ENCODE measurements at regions not wholly inside any gene's neighbourhood (a gene's known extent, or its start where the extent isn't known, plus 50 kb on each side); places are given as distances from the start of the nearest gene placed in this dataset.

DNA sequence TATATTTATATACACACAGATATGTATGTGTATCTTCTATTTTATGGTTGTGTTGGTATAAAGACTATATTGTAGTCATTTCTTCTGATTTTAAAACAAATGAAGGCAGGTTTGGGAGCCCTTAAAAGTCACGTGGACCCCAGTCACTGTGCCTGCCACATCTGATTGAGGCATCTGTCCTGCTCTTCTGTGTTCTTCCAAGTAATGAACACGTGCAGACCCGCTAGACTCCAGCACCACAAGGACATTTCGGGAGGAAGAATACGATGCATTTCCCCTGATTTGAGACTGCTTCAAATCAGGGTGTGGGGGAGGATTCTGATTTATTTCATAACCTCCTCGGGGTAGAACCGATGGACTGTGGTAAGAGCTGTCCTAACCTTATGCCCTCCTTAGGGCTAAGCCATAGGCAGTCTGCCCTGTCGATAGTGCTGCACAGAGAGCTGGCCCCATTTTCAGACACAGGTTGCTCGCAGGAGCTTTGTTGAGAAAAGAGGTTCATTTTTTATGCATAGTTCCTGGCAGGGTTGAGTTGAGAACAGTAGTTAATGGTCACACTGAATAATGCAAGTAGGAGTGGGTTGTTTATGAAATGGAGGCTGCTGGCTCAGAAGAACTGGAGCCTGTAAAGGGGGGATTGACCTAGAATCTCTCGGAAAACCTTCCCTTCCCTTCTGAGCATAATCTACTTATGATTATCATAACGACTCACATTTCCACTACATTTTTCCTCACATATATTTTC is 55.0 kb upstream of the C10orf120 start:
- no peak for DNase-seq
- no peaks in the 10 kb centered on the region for H3K4me1 Mint-ChIP-seq (ENCODE audit: low read depth, unreplicated experiment)
- H3K4me3 Mint-ChIP-seq (ENCODE audit: low read depth, unreplicated experiment), result no peak overlapping the region
- intact Hi-C loops (cut with micrococcal nuclease; ENCODE audit: unreplicated experiment), result no loop called here
- no TSS peak for BruUV-seq (replicated peaks)
- CTCF ChIA-PET, result no interaction called here
- H3K27me3 Mint-ChIP-seq (ENCODE audit: unreplicated experiment), result peaks cover 13% of the 10 kb centered on the region
- H3K27ac Mint-ChIP-seq (ENCODE audit: unreplicated experiment), result no peak overlapping the region
- H3K36me3 Mint-ChIP-seq (ENCODE audit: insufficient read depth, unreplicated experiment), result no peaks in the 10 kb centered on the region
- H3K9me3 Mint-ChIP-seq (ENCODE audit: low read depth, unreplicated experiment), result no peaks in the 10 kb centered on the region
- TF ChIP-seq, protein P1, sequence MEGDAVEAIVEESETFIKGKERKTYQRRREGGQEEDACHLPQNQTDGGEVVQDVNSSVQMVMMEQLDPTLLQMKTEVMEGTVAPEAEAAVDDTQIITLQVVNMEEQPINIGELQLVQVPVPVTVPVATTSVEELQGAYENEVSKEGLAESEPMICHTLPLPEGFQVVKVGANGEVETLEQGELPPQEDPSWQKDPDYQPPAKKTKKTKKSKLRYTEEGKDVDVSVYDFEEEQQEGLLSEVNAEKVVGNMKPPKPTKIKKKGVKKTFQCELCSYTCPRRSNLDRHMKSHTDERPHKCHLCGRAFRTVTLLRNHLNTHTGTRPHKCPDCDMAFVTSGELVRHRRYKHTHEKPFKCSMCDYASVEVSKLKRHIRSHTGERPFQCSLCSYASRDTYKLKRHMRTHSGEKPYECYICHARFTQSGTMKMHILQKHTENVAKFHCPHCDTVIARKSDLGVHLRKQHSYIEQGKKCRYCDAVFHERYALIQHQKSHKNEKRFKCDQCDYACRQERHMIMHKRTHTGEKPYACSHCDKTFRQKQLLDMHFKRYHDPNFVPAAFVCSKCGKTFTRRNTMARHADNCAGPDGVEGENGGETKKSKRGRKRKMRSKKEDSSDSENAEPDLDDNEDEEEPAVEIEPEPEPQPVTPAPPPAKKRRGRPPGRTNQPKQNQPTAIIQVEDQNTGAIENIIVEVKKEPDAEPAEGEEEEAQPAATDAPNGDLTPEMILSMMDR (IDR thresholded peaks at IDR 0.05; ENCODE audit: unreplicated experiment), result no peak

DNA sequence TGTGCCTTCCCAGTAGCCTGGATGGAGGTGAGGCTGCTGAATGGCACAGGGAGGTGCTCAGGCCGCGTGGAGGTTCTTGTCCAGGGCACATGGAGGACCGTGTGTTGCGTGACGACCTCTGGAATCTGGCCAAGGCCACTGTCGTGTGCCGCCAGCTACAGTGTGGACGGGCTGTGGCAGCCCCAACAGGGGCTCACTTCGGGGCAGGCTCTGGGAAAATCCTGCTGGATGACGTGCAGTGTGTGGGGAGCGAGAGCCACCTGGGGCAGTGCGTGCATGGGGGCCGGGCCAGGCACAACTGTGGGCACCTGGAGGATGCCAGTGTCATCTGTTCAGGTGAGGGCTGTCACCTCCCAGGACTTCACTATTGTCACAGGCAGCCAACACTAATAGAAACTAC is 50.2 kb upstream of the C10orf120 start:
- BruUV-seq (replicated peaks), result no TSS peak
- H3K36me3 Mint-ChIP-seq (ENCODE audit: insufficient read depth, unreplicated experiment), result no peaks in the 10 kb centered on the region
- TF ChIP-seq, protein P1 (IDR thresholded peaks at IDR 0.05; ENCODE audit: unreplicated experiment), result no peak
- no peak overlapping the region for H3K27ac Mint-ChIP-seq (ENCODE audit: unreplicated experiment)
- no peaks in the 10 kb centered on the region for H3K4me1 Mint-ChIP-seq (ENCODE audit: low read depth, unreplicated experiment)
- no peak for DNase-seq
- peaks cover 28% of the 10 kb centered on the region for H3K27me3 Mint-ChIP-seq (ENCODE audit: unreplicated experiment)
- no peak overlapping the region for H3K4me3 Mint-ChIP-seq (ENCODE audit: low read depth, unreplicated experiment)
- H3K9me3 Mint-ChIP-seq (ENCODE audit: low read depth, unreplicated experiment), result no peaks in the 10 kb centered on the region
- intact Hi-C loops (cut with micrococcal nuclease; ENCODE audit: unreplicated experiment), result no loop called here
- CTCF ChIA-PET, result no interaction called here

All from Calu3 (cell line).